NT2/D1 (cell line): ENCODE measurements at regions not wholly inside any gene's neighbourhood (a gene's known extent, or its start where the extent isn't known, plus 50 kb on each side); places are given as distances from the start of the nearest gene placed in this dataset.

ENCODE experiments used
- YY1 ChIP-seq: IDR thresholded peaks from 2 replicates; pipeline ENCODE4 v1.6.1; 2011; ENCODE audit not compliant: insufficient read length, insufficient read depth
- ZNF274 ChIP-seq: IDR thresholded peaks from 2 replicates; pipeline ENCODE4 v1.6.1; 2011; ENCODE audit warnings: mild to moderate bottlenecking, low read depth, low read length

DNA sequence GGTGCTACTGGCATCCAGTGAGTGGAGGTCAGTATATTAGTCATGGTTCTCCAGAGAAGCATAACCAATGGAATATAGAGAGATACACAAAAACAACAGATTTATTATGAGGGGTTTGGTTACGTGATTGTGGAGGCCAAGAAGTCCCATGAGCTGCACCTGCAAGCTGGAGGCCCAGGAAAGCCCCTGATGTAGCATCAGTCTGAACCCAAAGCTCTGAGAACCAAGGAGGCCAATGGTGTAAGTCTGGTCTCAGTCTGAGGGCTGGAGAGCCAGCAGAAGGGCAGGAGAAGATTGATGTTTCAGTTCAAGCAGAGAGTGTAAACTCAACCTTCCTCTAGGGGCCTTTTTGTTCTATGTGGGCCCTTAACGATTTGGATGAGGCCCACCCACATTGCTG, 144.1 kb downstream of the KLF13 start:
- TF ChIP-seq ZNF274 (no peak), YY1 (no peak)
